Pancreas (tissue), 10 donors: ENCODE measurements at regions not wholly inside any gene's neighbourhood (a gene's known extent, or its start where the extent isn't known, plus 50 kb on each side); places are given as distances from the start of the nearest gene placed in this dataset.
A peak's percentile ranks its signal among the peaks of the same experiment; 100 is the strongest.

Experiments used
- ATAC-seq, 4 donors: fragments of 200-7000 bp; cut with Tn5 transposase; one replicate each; pipeline versions ENCODE4 v1.8.0 to v1.9.1; 2020; ENCODE audit warnings: mild to moderate bottlenecking in 4 of 4, moderate library complexity in 4 of 4
- DNase-seq, 6 donors: peaks; one replicate each; pipeline ENCODE4 v3.0.0-alpha.2; 2020
- FAIRE-seq: peaks from 2 replicates; lab custom pipeline; 2012; peaks lifted over from hg19 to GRCh38; lab: Jason Lieb, UNC
- H3K27ac ChIP-seq, 4 donors: fragments of 200-600 bp; sonication (generic); 1 replicate in 3 of 4; 2 replicates in 1 of 4; pipeline versions ENCODE4 v1.5.0 to v1.8.0; 2020
- H3K27me3 ChIP-seq, 4 donors: fragments of 200-600 bp; one replicate each; pipeline ENCODE4 v1.8.0; 2021
- H3K36me3 ChIP-seq, 3 donors: fragments of 200-600 bp; sonication (generic) in 1 of 3; one replicate each; pipeline versions ENCODE4 v1.5.0 to v1.8.0; 2020 to 2021
- H3K4me1 ChIP-seq, 3 donors: fragments of 200-600 bp; one replicate each; pipeline ENCODE4 v1.8.0; 2021
- H3K4me3 ChIP-seq, 4 donors: fragments of 200-600 bp; sonication (generic) in 2 of 4; one replicate each; pipeline versions ENCODE4 v1.5.0 to v1.8.0; 2020 to 2021
- H3K9me3 ChIP-seq, 4 donors: fragments of 200-600 bp; one replicate each; pipeline ENCODE4 v1.8.0; 2021
- WGBS, 2 donors: extraction: QIAGEN DNeasy Blood & Tissue Kit; methylation state at CpG; one replicate each; pipeline ENCODE4 v1.1.7; 2013; 5-methylcytosine and 5-hydroxymethylcytosine counted together
- intact Hi-C, 3 donors: fragments of 100-400 bp; cut with DNase I; formaldehyde crosslinking; loops; one replicate each; pipeline versions ENCODE4 v1.11.1 to v1.14.2; 2022
- TF ChIP-seq, protein P1 (sequence below), 4 donors: fragments of 200-600 bp; sonication (generic) in 3 of 4; IDR thresholded peaks; one replicate each; pipeline versions ENCODE4 v1.5.0 to v1.8.0; 2021; ENCODE audit warnings: antibody characterized with exemption in 4 of 4
- donor health status: healthy with polysubstance abuse.
- donor health status: DM: no; HTN: no; CAD: no; lungs with moderate emphysema.
- donor health status: DM: no; HTN: no; CAD: no.
- donor health status: control.
- donor health status: control.
- donor health status: Bipolar disorder and iron deficiency.
- donor health status: DM: yes; HTN: yes; CAD: no.
- donor health status: DM: no; HTN: no; CAD: no.
- donor health status: DM: no; HTN: no; CAD: no.
- donor health status: DM: yes; HTN: yes; CAD: no.

DNA sequence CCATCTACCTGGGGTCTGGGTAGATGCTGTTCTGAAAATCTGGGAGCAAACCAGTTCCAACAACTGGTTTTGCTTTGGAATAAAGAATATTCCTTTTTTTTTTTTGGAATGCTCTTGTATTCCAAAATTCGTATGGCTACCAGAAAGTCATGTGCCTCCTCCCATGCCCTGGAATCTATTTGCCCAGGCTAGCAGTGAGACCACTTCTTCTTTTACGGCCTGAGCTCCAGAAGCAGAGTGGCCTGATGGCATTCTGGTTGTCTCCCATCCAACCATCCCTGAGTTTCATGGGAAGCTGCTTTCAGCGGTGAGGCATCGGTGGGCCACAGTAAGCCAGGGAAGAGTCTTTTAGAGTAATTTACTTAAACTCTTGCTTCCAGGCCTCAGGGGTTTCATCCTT lies 113.4 kb upstream of the RAB4A start:
- intact Hi-C loops = loop anchor here in 2 of 3 donors (10.0 kb wide), 2 partner anchors 423 to 463 kb away; partner anchors contain the start of gene RHOU (in 2 of the 2)
- no peaks in the 10 kb centered on the region for H3K9me3 ChIP-seq
- no peaks in the 10 kb centered on the region for H3K4me1 ChIP-seq
- ATAC-seq = no peak
- 78 to 84% methylated on average over 4 of the region's 4 CpGs for WGBS, 2 donors
- no peak for DNase-seq
- TF ChIP-seq, protein P1, sequence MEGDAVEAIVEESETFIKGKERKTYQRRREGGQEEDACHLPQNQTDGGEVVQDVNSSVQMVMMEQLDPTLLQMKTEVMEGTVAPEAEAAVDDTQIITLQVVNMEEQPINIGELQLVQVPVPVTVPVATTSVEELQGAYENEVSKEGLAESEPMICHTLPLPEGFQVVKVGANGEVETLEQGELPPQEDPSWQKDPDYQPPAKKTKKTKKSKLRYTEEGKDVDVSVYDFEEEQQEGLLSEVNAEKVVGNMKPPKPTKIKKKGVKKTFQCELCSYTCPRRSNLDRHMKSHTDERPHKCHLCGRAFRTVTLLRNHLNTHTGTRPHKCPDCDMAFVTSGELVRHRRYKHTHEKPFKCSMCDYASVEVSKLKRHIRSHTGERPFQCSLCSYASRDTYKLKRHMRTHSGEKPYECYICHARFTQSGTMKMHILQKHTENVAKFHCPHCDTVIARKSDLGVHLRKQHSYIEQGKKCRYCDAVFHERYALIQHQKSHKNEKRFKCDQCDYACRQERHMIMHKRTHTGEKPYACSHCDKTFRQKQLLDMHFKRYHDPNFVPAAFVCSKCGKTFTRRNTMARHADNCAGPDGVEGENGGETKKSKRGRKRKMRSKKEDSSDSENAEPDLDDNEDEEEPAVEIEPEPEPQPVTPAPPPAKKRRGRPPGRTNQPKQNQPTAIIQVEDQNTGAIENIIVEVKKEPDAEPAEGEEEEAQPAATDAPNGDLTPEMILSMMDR (IDR thresholded peaks at IDR 0.05) = no peak
- no peak for FAIRE-seq
- no peaks in the 10 kb centered on the region for H3K36me3 ChIP-seq
- no peak overlapping the region for H3K4me3 ChIP-seq
- no peak overlapping the region for H3K27ac ChIP-seq
- no peaks in the 10 kb centered on the region for H3K27me3 ChIP-seq

DNA sequence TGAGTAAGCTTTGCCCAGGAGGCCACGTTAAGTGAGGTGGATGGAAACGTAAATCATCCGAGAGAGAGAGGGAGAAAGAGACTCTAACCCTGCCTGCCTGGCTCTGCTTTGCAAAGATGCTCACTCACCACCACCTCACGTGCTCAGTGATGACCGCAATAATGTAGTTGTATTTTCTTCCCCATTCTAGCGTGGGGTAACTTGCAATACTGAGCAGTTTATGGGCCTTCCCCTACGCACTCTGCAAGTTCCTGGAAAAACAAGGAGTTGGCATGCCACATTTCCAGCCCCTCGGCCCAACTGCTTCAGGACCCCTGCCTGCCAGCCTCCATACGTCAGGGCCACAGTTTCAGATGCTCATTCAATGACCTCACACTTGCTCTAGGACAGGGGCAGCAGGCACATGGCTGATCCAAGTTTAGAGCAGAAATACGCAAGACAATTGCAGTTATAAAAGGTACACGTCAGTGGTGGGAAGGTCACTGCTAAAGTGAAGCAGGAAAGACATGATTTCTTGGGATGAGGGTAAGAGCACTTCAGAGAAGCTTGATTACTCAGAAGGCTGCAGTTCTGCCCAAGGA lies 112.5 kb upstream of the RAB4A start:
- Histone ChIP-seq H3K9me3 (no peaks in the 10 kb centered on the region), H3K27me3 (no peaks in the 10 kb centered on the region), H3K4me3 (no peak overlapping the region), H3K4me1 (no peaks in the 10 kb centered on the region), H3K27ac (peak overlapping the region in 1 of 4 donors; percentile 8), H3K36me3 (no peaks in the 10 kb centered on the region)
- intact Hi-C loops = loop anchor here in 2 of 3 donors (10.0 kb wide), 2 partner anchors 424 to 464 kb away; partner anchors contain the start of gene RHOU (in 2 of the 2)
- 80 to 82% methylated on average over 11 of the region's 11 CpGs for WGBS, 2 donors
- TF ChIP-seq, protein P1 (IDR thresholded peaks at IDR 0.05) = no peak
- ATAC-seq = peak in 3 of 4 donors; percentile 10 to 62 (median 57)
- DNase-seq = peak in 1 of 6 donors; percentile 43
- FAIRE-seq = no peak

DNA sequence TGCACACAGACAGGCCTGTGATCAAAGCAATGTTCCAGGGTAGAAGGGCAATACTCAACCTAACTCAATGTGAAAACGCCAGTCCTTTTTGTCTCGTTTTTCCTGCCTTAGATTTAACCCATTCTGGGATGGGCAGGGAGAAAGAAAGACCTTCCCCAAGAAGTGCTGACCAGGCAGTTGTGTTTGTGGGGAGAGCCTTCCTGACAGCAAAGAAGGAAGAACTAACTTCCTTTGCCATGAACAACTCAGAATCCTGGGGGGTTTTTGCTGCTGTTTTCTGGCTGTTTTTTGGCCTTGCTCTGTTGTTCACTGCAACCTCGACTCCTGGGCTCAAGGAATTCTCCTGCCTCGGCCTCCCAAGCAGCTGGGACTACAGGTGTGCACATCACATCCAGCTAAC lies 112.0 kb upstream of the RAB4A start:
- DNase-seq = no peak
- Histone ChIP-seq H3K27ac (peak overlapping the region in 1 of 4 donors; percentile 8), H3K27me3 (no peaks in the 10 kb centered on the region), H3K4me3 (no peak overlapping the region), H3K9me3 (no peaks in the 10 kb centered on the region), H3K36me3 (no peaks in the 10 kb centered on the region), H3K4me1 (no peaks in the 10 kb centered on the region)
- WGBS, 2 donors = 52 to 62% methylated on average over 4 of the region's 4 CpGs
- TF ChIP-seq, protein P1 (IDR thresholded peaks at IDR 0.05) = no peak
- FAIRE-seq = no peak
- peak in 1 of 4 donors; percentile 17 for ATAC-seq
- intact Hi-C loops = loop anchor here in 2 of 3 donors (10.0 kb wide), 2 partner anchors 424 to 464 kb away; partner anchors contain the start of gene RHOU (in 2 of the 2)

GRCh38 chr1:229159668-229160544 lies 111.0 kb upstream of the RAB4A start:
- Histone ChIP-seq H3K27me3 (no peaks in the 10 kb centered on the region), H3K4me3 (no peak overlapping the region), H3K4me1 (peaks cover 0 to 9% (median 5%) of the 10 kb centered on the region in 3 donors), H3K36me3 (no peaks in the 10 kb centered on the region), H3K27ac (no peak overlapping the region), H3K9me3 (no peaks in the 10 kb centered on the region)
- 70 to 73% methylated on average over 8 of the region's 8 CpGs for WGBS, 2 donors
- FAIRE-seq (no peak), DNase-seq (no peak), ATAC-seq (no peak)
- intact Hi-C loops = loop anchor here in 2 of 3 donors (10.0 kb wide), 2 partner anchors 425 to 465 kb away; partner anchors contain the start of gene RHOU (in 2 of the 2)
- TF ChIP-seq, protein P1 (IDR thresholded peaks at IDR 0.05) = no peak
